HG03066 (cell line): ENCODE measurements at regions not wholly inside any gene's neighbourhood (a gene's known extent, or its start where the extent isn't known, plus 50 kb on each side); places are given as distances from the start of the nearest gene placed in this dataset.
A peak's percentile ranks its signal among the peaks of the same experiment; 100 is the strongest.

Experiments used
- ATAC-seq: cut with Tn5 transposase; IDR thresholded peaks from one replicate; pipeline ENCODE4 v1.9.1; 2021; ENCODE audit warnings: low read depth; ENCODE audit not compliant: unreplicated experiment

DNA sequence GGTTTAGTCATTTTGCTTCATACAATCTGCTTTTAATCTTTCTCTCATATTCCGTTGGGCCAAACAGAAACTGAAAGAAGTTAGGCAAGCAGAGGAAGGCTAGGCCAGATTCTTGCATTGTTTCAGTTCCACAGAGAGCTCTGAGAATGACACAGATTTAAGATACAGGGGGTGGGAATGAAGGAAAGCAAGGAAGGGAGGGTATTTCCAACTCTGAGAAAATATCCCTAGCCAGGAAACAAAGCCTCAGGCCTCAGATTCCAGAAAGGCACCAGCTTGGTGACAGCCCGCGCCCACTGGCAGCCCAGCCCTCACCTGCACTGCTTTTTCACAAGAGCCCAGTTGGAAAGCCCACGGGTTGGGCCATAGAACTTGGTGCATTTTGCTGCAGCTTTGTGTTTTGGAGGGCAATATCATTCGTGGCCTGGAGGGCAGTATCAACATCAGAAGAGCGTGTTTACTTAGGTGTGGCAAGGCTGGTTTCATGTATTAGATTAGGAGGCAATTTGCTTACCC lies 63.5 kb downstream of the ENC1 start:
- ATAC-seq: peak; percentile 63

GRCh38 chr5:74575741-74576538 lies 64.6 kb downstream of the ENC1 start:
- ATAC-seq: no peak

DNA sequence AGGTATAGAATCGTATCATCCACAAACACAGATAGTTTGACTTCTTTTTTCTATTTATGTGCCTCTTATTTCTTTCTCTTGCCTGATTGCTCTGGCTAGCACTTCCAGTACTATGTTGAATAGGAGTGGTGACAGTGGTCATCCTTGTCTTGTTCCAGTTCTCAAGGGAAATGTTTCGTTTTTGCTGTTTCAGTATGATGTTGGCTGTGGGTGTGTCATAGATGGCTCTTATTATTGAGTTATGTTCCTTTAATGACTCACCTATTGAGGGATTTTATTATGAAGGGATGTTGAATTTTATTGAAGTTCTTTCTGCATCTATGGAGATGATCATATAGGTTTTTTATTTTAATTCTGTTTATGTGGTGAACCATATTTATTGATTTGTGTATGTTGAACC lies 70.3 kb downstream of the ENC1 start:
- no peak for ATAC-seq

GRCh38 chr5:74567411-74567995 lies 73.0 kb downstream of the ENC1 start:
- no peak for ATAC-seq

DNA sequence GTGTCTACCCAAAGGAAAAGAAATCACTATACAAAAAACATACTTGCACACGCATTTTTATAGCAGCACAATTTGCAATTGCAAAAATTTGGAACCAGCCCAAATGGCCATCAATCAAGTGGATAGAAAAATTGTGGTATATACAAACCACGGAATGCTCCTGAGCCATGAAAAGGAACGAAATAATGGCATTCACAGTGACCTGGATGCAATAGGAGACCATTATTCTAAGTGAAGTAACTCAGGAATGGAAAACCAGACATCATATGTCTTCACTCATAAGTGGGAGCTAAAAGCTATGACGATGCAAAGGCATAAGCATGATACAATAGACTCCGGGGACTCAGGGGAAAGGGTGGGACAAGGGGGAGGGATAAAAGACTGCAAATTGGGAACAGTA lies 78.4 kb downstream of the ENC1 start:
- no peak for ATAC-seq

DNA sequence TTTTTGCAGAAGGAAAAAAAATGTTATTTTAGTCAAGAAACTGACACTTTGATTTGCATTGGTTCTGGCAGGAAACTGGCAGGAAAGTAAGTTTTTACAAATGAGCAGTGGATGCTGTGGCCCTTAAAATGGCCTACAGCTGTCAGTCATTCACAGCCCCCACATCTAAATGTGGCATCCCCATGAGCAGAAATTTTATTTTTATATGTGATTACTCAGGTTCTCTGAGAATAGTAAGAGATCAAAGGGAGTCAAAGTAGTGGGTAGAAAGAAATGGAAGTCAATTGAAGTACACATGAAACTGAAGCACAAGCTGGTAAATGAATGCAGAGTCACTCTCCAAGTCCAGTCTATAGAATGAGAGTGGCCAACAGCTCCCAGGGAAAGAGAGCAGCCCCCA lies 80.3 kb downstream of the ENC1 start:
- no peak for ATAC-seq

DNA sequence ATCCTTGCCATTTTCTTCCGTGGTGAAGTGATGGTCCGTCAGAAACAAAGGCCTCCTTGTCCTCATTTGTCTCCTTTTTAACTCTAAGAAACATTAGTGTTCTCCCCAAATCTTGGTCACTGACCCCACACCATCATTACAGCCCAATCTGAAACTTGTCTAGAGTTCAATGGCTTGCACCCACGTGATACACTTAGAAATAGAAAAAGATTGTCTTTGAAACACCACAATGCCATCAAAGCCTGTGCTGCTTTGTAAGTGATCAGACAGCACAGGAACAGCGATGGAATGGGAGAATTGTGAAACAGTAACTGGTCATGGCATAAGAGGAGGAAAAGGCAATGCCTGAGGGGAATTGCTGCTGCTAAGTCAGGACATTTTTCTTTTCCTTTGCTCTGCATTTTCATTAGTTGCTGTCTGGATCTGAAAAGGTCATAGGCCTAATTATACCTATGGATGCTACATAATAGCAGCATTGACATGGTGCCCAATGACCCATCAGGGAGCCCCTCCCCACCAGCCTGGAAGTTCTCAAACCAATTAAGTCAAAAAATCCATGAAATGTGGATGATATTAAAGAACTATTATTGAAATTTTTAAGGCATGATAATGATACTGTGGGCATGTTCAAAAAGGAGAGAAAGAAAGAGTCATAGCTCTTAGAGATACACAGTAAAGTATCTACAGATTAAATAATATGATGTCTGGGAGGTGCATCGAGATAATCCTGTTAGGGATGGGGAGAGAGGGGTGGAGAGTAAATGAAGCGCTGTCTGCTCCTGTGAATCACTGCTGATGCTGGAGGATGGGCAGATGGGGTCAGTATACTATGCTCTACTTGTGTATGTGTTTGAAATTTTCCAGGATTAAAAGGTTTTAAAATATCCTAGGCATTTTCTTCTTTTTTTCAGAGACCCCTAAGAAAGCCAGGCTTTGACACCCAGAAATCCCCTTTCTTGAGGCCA lies 83.6 kb downstream of the ENC1 start:
- no peak for ATAC-seq

DNA sequence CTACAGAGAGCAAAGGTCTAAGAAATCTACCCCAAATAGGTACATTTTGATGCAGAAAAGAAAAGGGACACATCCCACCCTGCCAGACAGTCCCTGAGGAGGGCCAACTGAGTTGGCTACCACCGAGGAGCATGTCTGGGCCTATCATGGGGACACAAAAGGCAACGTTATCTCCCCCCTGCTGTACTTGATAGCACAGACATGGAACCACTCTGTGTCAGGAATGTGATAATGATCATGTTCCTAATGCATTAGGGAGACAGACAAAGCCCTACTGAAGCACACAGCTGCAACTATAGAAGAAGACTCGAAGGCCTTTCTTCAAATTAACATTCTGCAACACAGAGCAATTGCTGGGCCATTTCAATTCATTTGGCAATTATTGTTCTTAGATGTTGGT lies 84.5 kb downstream of the ENC1 start:
- ATAC-seq: no peak

GRCh38 chr5:74552101-74552500 lies 88.4 kb downstream of the ENC1 start:
- ATAC-seq: no peak

DNA sequence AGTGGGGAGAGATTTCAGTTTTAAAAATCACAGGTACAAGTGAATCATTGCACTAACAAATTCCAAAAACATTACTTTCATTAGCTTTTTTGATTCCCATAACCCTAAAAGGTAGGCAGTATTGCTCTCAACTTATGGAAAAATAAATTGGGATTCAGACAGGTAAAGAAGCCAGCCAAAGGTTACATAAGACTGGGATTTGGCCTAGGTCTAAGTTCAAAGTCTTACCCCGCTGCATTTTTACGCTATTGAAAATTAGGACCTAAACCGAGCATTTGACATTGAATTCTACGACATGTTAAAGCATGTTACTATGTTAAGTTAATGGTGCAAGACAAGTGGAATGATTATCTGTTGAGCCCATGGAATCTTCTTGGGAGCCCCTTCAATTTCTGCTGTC lies 89.6 kb downstream of the ENC1 start:
- ATAC-seq: no peak

DNA sequence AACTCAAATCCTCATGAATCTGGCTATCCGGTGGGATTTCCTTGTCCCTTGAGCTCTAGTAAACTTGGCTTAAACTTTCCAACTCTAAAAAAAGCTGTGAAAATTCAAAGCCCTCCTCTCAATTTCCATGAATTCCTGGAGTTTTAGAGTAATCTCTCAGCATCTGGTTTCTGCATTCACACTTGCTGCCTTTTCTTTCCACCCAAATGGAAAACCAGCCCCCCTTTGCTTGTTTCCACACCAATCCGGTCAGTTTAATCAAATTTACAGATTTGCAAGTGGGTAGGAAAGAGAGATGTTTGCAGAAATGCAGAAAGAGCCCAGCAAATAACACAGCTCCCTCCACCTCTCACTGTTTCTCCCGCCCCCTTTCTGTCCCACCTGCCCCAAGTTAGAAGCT lies 91.1 kb downstream of the ENC1 start:
- ATAC-seq: no peak

- ATAC-seq: no peak
These were observed 93.7 kb downstream of the ENC1 start for GRCh38 chr5:74546796-74547195.

DNA sequence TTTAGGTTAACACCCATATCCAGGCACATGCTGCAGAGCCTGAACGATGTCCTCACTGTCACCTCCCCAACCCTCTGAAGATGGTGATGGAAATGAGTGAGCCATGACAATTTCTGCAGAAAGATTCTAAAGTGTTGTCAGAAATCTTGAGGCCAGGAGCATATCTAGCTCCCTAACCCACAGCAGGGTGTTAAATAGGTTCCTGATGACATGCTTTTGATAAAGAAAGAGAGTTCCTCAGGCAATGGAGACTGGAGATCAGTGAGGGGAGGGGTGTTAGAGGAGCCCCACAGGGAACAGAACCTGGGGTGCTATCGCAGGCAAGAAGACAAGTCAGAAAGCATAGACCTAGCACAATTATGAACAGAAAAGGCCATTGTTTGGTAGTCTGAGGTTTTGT lies 95.7 kb downstream of the ENC1 start:
- no peak for ATAC-seq

GRCh38 chr5:74543162-74543995 lies 97.1 kb downstream of the ENC1 start:
- no peak for ATAC-seq

DNA sequence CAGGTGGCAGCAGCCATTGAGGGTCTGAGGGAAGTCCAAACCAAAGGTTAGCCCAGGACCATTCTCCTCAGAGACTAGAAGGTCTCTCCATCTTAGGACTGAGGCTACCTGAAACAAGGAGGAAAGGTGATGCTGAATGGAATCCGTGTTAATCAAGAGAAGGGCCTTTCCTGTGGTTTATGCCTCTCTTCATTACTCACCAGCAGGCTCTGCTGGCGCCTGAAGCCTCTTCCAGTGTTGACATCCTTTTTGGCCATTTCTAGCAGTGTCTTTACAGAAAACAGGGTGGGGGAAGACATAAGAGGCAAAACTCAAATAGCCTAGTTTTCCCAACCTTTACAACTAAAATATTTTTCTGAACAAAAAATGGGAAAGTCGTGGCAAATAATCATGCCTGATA lies 98.0 kb downstream of the ENC1 start:
- ATAC-seq: no peak

- no peak for ATAC-seq
These were observed 99.1 kb downstream of the ENC1 start for GRCh38 chr5:74541381-74541781.

DNA sequence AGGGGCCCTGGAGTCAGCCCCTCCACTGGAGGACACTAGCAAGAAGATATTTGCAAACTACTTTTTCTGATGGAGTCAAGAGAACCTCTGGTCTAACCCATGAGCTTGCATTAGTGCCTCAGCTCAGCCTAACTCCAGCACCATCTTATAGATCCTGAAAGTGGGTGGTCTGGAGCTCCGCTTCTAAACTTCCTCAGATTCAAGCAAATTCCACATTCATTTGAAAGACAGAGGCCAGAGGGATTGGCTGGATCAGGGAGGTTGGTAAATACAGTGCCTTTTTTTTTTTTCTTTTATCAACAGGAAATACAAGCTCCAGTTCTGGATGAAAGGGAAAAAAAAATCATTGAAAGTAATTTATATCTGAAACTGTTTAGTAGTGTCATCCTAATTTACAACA lies 99.9 kb downstream of the ENC1 start:
- ATAC-seq: no peak

DNA sequence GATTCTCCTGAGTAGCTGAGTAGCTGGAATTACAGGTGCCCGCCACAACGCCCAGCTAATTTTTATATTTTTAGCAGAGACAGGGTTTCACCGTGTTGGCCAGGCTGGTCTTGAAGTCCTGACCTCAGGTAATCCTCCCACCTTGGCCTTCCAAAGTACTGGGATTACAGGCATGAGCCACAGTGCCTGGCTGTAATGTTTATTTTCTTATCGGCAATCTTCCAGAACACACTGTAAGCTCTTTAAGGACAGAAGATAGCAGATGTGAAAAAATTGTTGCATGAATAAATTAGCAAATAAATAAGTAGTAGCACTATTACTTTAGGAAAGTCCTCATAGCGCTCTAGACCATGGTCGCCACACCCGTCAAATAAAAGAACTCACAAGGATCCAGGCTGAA lies 100.5 kb downstream of the ENC1 start:
- no peak for ATAC-seq

- no peak for ATAC-seq
These were observed 102.3 kb downstream of the ENC1 start for GRCh38 chr5:74538206-74538661.

DNA sequence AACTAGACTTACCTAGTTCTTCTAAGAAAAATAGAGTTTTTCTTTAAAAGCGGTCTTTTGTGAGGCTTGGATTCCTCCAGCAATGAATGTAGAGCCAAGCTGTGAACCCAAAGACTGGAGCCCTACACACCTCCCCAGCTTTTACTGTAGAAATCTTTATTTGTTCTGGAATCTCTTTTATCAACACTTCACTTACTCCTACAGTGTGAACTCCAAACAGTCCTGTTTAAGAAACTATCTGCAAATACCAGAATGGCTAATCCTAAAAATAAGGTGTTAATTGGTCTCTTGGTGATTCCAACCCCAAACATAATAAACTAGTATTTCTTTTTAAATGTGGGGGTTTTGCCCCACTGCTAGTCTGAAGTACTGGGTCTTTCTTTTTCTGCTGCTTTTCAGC lies 103.9 kb downstream of the ENC1 start:
- ATAC-seq: no peak
